Naive thymus-derived CD4-positive, alpha-beta T cell (primary cell): ENCODE measurements at regions not wholly inside any gene's neighbourhood (a gene's known extent, or its start where the extent isn't known, plus 50 kb on each side); places are given as distances from the start of the nearest gene placed in this dataset.

Source experiments
- ATAC-seq: fragments of 150-1000 bp; cut with Tn5 transposase; 2 replicates; pipeline ENCODE4 v1.10.0; 2021; ENCODE audit warnings: mild to moderate bottlenecking, moderate library complexity
- CTCF ChIA-PET: fragments of 350-600 bp; sonication (Branson Sonifier 250); formaldehyde crosslinking; loops from one replicate; lab custom pipeline; 2021; ENCODE audit warnings: antibody characterized with exemption; lab: Charles Lee
- POLR2A ChIA-PET: fragments of 350-600 bp; sonication (Branson Sonifier 250); formaldehyde crosslinking; loops from one replicate; lab custom pipeline; 2021; ENCODE audit warnings: antibody characterized with exemption, inconsistent platforms; lab: Charles Lee
- DNase-seq, 9 donors: peaks; one replicate each; pipeline versions ENCODE4 v3.0.0 to v3.0.0-alpha.2; 2020 to 2022; ENCODE audit warnings: mixed read lengths in 1 of 9
- H3K27ac ChIP-seq: one replicate; pipeline ENCODE4 v1.7.0; 2013; ENCODE audit warnings: mild to moderate bottlenecking, low read depth, low read length, moderate library complexity
- H3K27me3 ChIP-seq, 2 donors: one replicate each; pipeline ENCODE4 v1.7.0; 2013; ENCODE audit warnings: low read length in 2 of 2, mild to moderate bottlenecking in 2 of 2, moderate library complexity in 2 of 2; ENCODE audit not compliant: control insufficient read depth in 2 of 2, insufficient read depth in 2 of 2
- H3K36me3 ChIP-seq, 3 experiments: 1 replicate in 2 of 3; 2 replicates in 1 of 3; pipeline ENCODE4 v1.7.0; 2013; ENCODE audit warnings: low read length in 3 of 3, mild to moderate bottlenecking in 3 of 3, moderate library complexity in 1 of 3; ENCODE audit not compliant: insufficient read depth in 3 of 3, control insufficient read depth in 2 of 3
- H3K4me1 ChIP-seq, 2 donors: one replicate each; pipeline ENCODE4 v1.7.0; 2013; ENCODE audit warnings: low read length in 2 of 2, mild to moderate bottlenecking in 2 of 2, moderate library complexity in 1 of 2; ENCODE audit not compliant: control insufficient read depth in 2 of 2, insufficient read depth in 2 of 2
- H3K4me3 ChIP-seq: 2 replicates; pipeline ENCODE4 v1.7.0; 2013; ENCODE audit warnings: mild to moderate bottlenecking, low read length
- H3K9me3 ChIP-seq, 3 experiments: 1 replicate in 2 of 3; 2 replicates in 1 of 3; pipeline ENCODE4 v1.7.0; 2013; ENCODE audit warnings: low read length in 3 of 3; ENCODE audit not compliant: control insufficient read depth in 2 of 3
- H3K27ac Mint-ChIP-seq, 9 donors: one replicate each; pipeline ENCODE4 v1.8.0; 2020 to 2022; ENCODE audit warnings: mixed read lengths in 9 of 9, mild to moderate bottlenecking in 8 of 9, moderate library complexity in 5 of 9, inconsistent platforms in 2 of 9
- H3K27me3 Mint-ChIP-seq, 5 donors: one replicate each; pipeline ENCODE4 v1.8.0; 2021 to 2022; ENCODE audit warnings: mixed read lengths in 5 of 5, mild to moderate bottlenecking in 1 of 5
- H3K36me3 Mint-ChIP-seq, 5 donors: one replicate each; pipeline ENCODE4 v1.8.0; 2020 to 2022; ENCODE audit warnings: mixed read lengths in 5 of 5, mild to moderate bottlenecking in 3 of 5, inconsistent platforms in 1 of 5
- H3K4me1 Mint-ChIP-seq, 7 donors: one replicate each; pipeline ENCODE4 v1.8.0; 2020 to 2022; ENCODE audit warnings: mixed read lengths in 7 of 7, mild to moderate bottlenecking in 3 of 7, inconsistent platforms in 1 of 7
- H3K4me3 Mint-ChIP-seq, 10 donors: one replicate each; pipeline ENCODE4 v1.8.0; 2020 to 2022; ENCODE audit warnings: mild to moderate bottlenecking in 10 of 10, mixed read lengths in 10 of 10, moderate library complexity in 6 of 10, inconsistent platforms in 2 of 10
- H3K9me3 Mint-ChIP-seq, 11 donors: one replicate each; pipeline ENCODE4 v1.8.0; 2020 to 2022; ENCODE audit warnings: mixed read lengths in 11 of 11, mild to moderate bottlenecking in 4 of 11, inconsistent platforms in 1 of 11, moderate library complexity in 1 of 11
- intact Hi-C, 2 donors: fragments of 100-400 bp; cut with micrococcal nuclease; formaldehyde crosslinking; loops; one replicate each; pipeline ENCODE4 v1.15.1; 2023

DNA sequence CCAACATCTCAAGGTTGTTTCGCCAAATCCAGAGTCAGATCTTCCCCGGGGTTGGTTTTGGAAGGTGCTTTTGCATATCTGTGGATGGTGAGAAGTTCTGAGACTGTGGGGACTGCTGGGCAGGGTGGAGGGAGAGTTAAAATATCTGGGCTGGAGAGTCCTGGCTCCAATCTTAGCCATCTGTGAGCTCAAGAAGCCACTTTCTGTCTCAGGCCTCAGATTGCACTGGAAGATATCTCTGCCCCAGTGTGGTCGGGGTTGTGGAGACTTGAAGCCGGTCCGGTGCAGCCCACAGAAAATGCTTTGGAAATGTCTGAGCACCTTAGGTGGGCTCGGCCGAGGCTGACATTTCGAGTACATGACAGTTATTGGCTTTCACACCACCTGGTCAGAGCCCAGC is 72.2 kb upstream of the SFMBT2 start:
- ChIA-PET POLR2A (interaction anchor here (1.0 to 1.5 kb wide), 2 partner anchors 25 to 73 kb away, joined by 3 to 4 read pairs; no protein-coding TSS in a partner anchor), CTCF (no interaction called here)
- H3K36me3 ChIP-seq: no peaks in the 10 kb centered on the region
- H3K4me1 Mint-ChIP-seq: peaks cover 61 to 97% (median 94%) of the 10 kb centered on the region in 7 donors
- H3K4me1 ChIP-seq: peaks cover 68 to 75% of the 10 kb centered on the region in 2 donors
- peaks cover 0 to 15% (median 3%) of the 10 kb centered on the region in 11 donors for H3K9me3 Mint-ChIP-seq
- peak overlapping the region; percentile 67 for H3K27ac ChIP-seq
- DNase-seq (no peak), ATAC-seq (no peak)
- intact Hi-C loops: loop anchor here (5.0 to 10.0 kb wide), 4 partner anchors 216 to 1524 kb away; no protein-coding TSS in a partner anchor
- H3K27me3 ChIP-seq: no peaks in the 10 kb centered on the region
- H3K36me3 Mint-ChIP-seq: peaks cover 0 to 31% (median 6%) of the 10 kb centered on the region in 5 donors
- no peak overlapping the region for H3K4me3 ChIP-seq
- H3K27me3 Mint-ChIP-seq: no peaks in the 10 kb centered on the region
- H3K9me3 ChIP-seq: no peaks in the 10 kb centered on the region
- peak overlapping the region; percentile 93 to 100 (median 99) for H3K27ac Mint-ChIP-seq
- H3K4me3 Mint-ChIP-seq: peak overlapping the region in 8 of 10 donors; percentile 32 to 82 (median 62)

- H3K27ac Mint-ChIP-seq: peak overlapping the region; percentile 83 to 100 (median 99)
- peaks cover 57 to 94% (median 90%) of the 10 kb centered on the region in 7 donors for H3K4me1 Mint-ChIP-seq
- H3K27me3 Mint-ChIP-seq: no peaks in the 10 kb centered on the region
- Histone ChIP-seq H3K9me3 (no peaks in the 10 kb centered on the region), H3K4me3 (no peak overlapping the region), H3K27me3 (no peaks in the 10 kb centered on the region), H3K27ac (no peak overlapping the region), H3K4me1 (peaks cover 65 to 78% of the 10 kb centered on the region in 2 donors), H3K36me3 (no peaks in the 10 kb centered on the region)
- H3K4me3 Mint-ChIP-seq: peak overlapping the region; percentile 67 to 84 (median 74)
- peaks cover 0 to 7% (median 3%) of the 10 kb centered on the region in 11 donors for H3K9me3 Mint-ChIP-seq
- no peak for ATAC-seq
- no peak for DNase-seq
- intact Hi-C loops: loop anchor here (5.0 to 10.0 kb wide), 4 partner anchors 214 to 1526 kb away; no protein-coding TSS in a partner anchor
- ChIA-PET CTCF (interaction anchor here (1.5 kb wide), 1 partner anchor 28 kb away, joined by 6 read pairs; no protein-coding TSS in a partner anchor), POLR2A (interaction anchor here (1.6 to 1.8 kb wide), 2 partner anchors 17 to 31 kb away, joined by 4 read pairs; no protein-coding TSS in a partner anchor)
- peaks cover 0 to 23% (median 4%) of the 10 kb centered on the region in 5 donors for H3K36me3 Mint-ChIP-seq
Measured at GRCh38 chr10:7481368-7481765, 70.5 kb upstream of the SFMBT2 start.

GRCh38 chr10:7480742-7481367 is 70.0 kb upstream of the SFMBT2 start:
- peak overlapping the region; percentile 83 to 100 (median 99) for H3K27ac Mint-ChIP-seq
- no peaks in the 10 kb centered on the region for H3K27me3 ChIP-seq
- H3K27ac ChIP-seq: peak overlapping the region; percentile 4
- ChIA-PET CTCF (interaction anchor here (1.5 kb wide), 1 partner anchor 28 kb away, joined by 6 read pairs; no protein-coding TSS in a partner anchor), POLR2A (interaction anchor here (0.7 to 1.8 kb wide), 4 partner anchors 18 to 307 kb away, joined by 3 to 4 read pairs (median 4); partner anchors contain the start of genes ATP5F1C and KIN)
- peaks cover 0 to 21% (median 4%) of the 10 kb centered on the region in 5 donors for H3K36me3 Mint-ChIP-seq
- H3K27me3 Mint-ChIP-seq: no peaks in the 10 kb centered on the region
- H3K9me3 ChIP-seq: no peaks in the 10 kb centered on the region
- intact Hi-C loops: loop anchor here (5.0 to 10.0 kb wide), 4 partner anchors 214 to 1526 kb away; no protein-coding TSS in a partner anchor
- peaks cover 56 to 91% (median 88%) of the 10 kb centered on the region in 7 donors for H3K4me1 Mint-ChIP-seq
- peak overlapping the region; percentile 67 to 84 (median 74) for H3K4me3 Mint-ChIP-seq
- peaks cover 0 to 7% (median 3%) of the 10 kb centered on the region in 11 donors for H3K9me3 Mint-ChIP-seq
- H3K4me1 ChIP-seq: peaks cover 60 to 72% of the 10 kb centered on the region in 2 donors
- H3K36me3 ChIP-seq: no peaks in the 10 kb centered on the region
- ATAC-seq (peak; percentile 22), DNase-seq (peak in 6 of 9 donors; percentile 13 to 28 (median 20))
- H3K4me3 ChIP-seq: peak overlapping the region; percentile 8

- H3K4me1 Mint-ChIP-seq: peaks cover 51 to 87% (median 81%) of the 10 kb centered on the region in 7 donors
- ChIA-PET POLR2A (interaction anchor here (0.7 to 1.8 kb wide), 5 partner anchors 19 to 308 kb away, joined by 3 to 5 read pairs (median 4); partner anchors contain the start of genes ATP5F1C and KIN), CTCF (interaction anchor here (1.5 kb wide), 1 partner anchor 29 kb away, joined by 6 read pairs; no protein-coding TSS in a partner anchor)
- H3K9me3 ChIP-seq: no peaks in the 10 kb centered on the region
- no peaks in the 10 kb centered on the region for H3K27me3 ChIP-seq
- H3K27me3 Mint-ChIP-seq: no peaks in the 10 kb centered on the region
- peaks cover 0 to 17% (median 4%) of the 10 kb centered on the region in 5 donors for H3K36me3 Mint-ChIP-seq
- peak overlapping the region in 8 of 9 donors; percentile 88 to 100 (median 99) for H3K27ac Mint-ChIP-seq
- H3K36me3 ChIP-seq: no peaks in the 10 kb centered on the region
- no peak for ATAC-seq
- intact Hi-C loops: loop anchor here (5.0 to 10.0 kb wide), 5 partner anchors 213 to 1527 kb away; no protein-coding TSS in a partner anchor
- peaks cover 52 to 64% of the 10 kb centered on the region in 2 donors for H3K4me1 ChIP-seq
- H3K4me3 ChIP-seq: peak overlapping the region; percentile 8
- H3K9me3 Mint-ChIP-seq: peaks cover 0 to 5% (median 0%) of the 10 kb centered on the region in 11 donors
- peak overlapping the region; percentile 4 for H3K27ac ChIP-seq
- H3K4me3 Mint-ChIP-seq: peak overlapping the region; percentile 2 to 84 (median 74)
- no peak for DNase-seq
Measured at GRCh38 chr10:7479861-7480598, 69.2 kb upstream of the SFMBT2 start.

- POLR2A ChIA-PET: no interaction called here
- Mint-ChIP-seq H3K27me3 (no peaks in the 10 kb centered on the region), H3K4me3 (peak overlapping the region; percentile 12 to 84 (median 74)), H3K9me3 (peaks cover 0 to 5% (median 0%) of the 10 kb centered on the region in 11 donors), H3K27ac (peak overlapping the region; percentile 48 to 100 (median 99)), H3K36me3 (peaks cover 0 to 14% (median 4%) of the 10 kb centered on the region in 5 donors), H3K4me1 (peaks cover 46 to 76% (median 69%) of the 10 kb centered on the region in 7 donors)
- Histone ChIP-seq H3K27me3 (no peaks in the 10 kb centered on the region), H3K27ac (peak overlapping the region; percentile 68), H3K9me3 (no peaks in the 10 kb centered on the region), H3K4me3 (no peak overlapping the region), H3K36me3 (no peaks in the 10 kb centered on the region), H3K4me1 (peaks cover 47 to 61% of the 10 kb centered on the region in 2 donors)
- intact Hi-C loops: loop anchor here in 1 of 2 donors (1.0 to 10.0 kb wide), 2 partner anchors 9 to 284 kb away; no protein-coding TSS in a partner anchor
- CTCF ChIA-PET: interaction anchor here (0.7 kb wide), 1 partner anchor 249 kb away, joined by 3 read pairs; no protein-coding TSS in a partner anchor
- peak in 5 of 9 donors; percentile 14 to 47 (median 40) for DNase-seq
- peak; percentile 45 for ATAC-seq
Measured at GRCh38 chr10:7478727-7479457, 68.1 kb upstream of the SFMBT2 start.
